Smooth muscle cell (in vitro differentiated cells): ENCODE measurements at regions not wholly inside any gene's neighbourhood (a gene's known extent, or its start where the extent isn't known, plus 50 kb on each side); places are given as distances from the start of the nearest gene placed in this dataset.

Source experiments
- DNase-seq: peaks from one replicate; lab custom pipeline; 2025; ENCODE audit not compliant: unreplicated experiment; lab: John Stamatoyannopoulos, UW
- H2AFZ ChIP-seq: fragments of 200-600 bp; sonication (generic); 2 replicates; pipeline ENCODE4 v1.6.0; 2016; ENCODE audit warnings: antibody characterized with exemption, low read depth, mild to moderate bottlenecking
- H3F3A ChIP-seq: fragments of 200-600 bp; sonication (generic); 2 replicates; pipeline ENCODE4 v1.6.0; 2017; ENCODE audit warnings: antibody characterized with exemption, low read depth
- H3K27ac ChIP-seq: fragments of 200-600 bp; sonication (generic); 2 replicates; pipeline ENCODE4 v1.5.1; 2016; ENCODE audit warnings: low read depth, mild to moderate bottlenecking
- H3K27me3 ChIP-seq: fragments of 200-600 bp; sonication (generic); 2 replicates; pipeline ENCODE4 v1.6.1; 2016; ENCODE audit warnings: low read depth, mild to moderate bottlenecking
- H3K36me3 ChIP-seq: fragments of 200-600 bp; sonication (generic); 2 replicates; pipeline ENCODE4 v1.5.1; 2016; ENCODE audit warnings: low read depth
- H3K4me1 ChIP-seq: fragments of 200-600 bp; sonication (generic); 2 replicates; pipeline ENCODE4 v1.5.1; 2016; ENCODE audit warnings: low read depth
- H3K4me2 ChIP-seq: fragments of 200-600 bp; sonication (generic); 2 replicates; pipeline ENCODE4 v1.6.0; 2016; ENCODE audit warnings: mild to moderate bottlenecking
- H3K4me3 ChIP-seq: fragments of 200-600 bp; sonication (generic); 2 replicates; pipeline ENCODE4 v1.5.1; 2016; ENCODE audit warnings: mild to moderate bottlenecking
- H3K79me2 ChIP-seq: fragments of 200-600 bp; sonication (generic); 2 replicates; pipeline ENCODE4 v1.6.0; 2016; ENCODE audit warnings: low read depth, mild to moderate bottlenecking
- H3K9ac ChIP-seq: fragments of 200-600 bp; sonication (generic); 2 replicates; pipeline ENCODE4 v1.6.0; 2016; ENCODE audit warnings: low read depth
- H3K9me3 ChIP-seq: fragments of 200-600 bp; sonication (generic); replicated peaks from 2 replicates; pipeline ENCODE4 v1.5.1; 2016; ENCODE audit warnings: low read depth
- H4K20me1 ChIP-seq: fragments of 200-600 bp; sonication (generic); 2 replicates; pipeline ENCODE4 v1.6.0; 2016; ENCODE audit warnings: low read depth
- WGBS: methylation state at CpG from one replicate; pipeline ENCODE4 v1.1.7; 2016; ENCODE audit warnings: low lambda C conversion rate; 5-methylcytosine and 5-hydroxymethylcytosine counted together
- TF ChIP-seq, protein P1 (sequence below): fragments of 200-600 bp; sonication (generic); IDR thresholded peaks from 2 replicates; pipeline ENCODE4 v1.5.1; 2017; ENCODE audit warnings: borderline replicate concordance, mild to moderate bottlenecking, antibody characterized with exemption; ENCODE audit not compliant: insufficient read depth, poor library complexity, severe bottlenecking

DNA sequence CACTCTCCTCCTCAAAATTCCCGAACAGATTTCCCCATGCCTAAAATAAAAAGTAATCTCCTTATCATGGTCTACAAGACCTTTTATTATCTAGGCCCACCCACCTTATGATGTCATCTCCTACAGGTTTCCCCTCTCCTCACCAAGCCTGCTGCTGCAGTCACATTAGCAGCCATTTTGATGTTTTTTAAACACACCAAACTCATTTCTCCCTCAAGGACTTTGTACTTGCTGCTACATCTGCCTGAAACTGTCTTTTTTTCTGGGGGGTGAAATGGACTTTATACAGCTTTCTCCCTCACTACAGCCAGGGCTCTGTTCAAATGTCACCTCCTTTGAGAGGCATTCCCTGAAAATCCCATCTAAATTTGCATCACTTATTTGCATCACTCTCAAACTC is 90.2 kb upstream of the TAB3 start:
- DNase-seq: no peak
- TF ChIP-seq, protein P1, sequence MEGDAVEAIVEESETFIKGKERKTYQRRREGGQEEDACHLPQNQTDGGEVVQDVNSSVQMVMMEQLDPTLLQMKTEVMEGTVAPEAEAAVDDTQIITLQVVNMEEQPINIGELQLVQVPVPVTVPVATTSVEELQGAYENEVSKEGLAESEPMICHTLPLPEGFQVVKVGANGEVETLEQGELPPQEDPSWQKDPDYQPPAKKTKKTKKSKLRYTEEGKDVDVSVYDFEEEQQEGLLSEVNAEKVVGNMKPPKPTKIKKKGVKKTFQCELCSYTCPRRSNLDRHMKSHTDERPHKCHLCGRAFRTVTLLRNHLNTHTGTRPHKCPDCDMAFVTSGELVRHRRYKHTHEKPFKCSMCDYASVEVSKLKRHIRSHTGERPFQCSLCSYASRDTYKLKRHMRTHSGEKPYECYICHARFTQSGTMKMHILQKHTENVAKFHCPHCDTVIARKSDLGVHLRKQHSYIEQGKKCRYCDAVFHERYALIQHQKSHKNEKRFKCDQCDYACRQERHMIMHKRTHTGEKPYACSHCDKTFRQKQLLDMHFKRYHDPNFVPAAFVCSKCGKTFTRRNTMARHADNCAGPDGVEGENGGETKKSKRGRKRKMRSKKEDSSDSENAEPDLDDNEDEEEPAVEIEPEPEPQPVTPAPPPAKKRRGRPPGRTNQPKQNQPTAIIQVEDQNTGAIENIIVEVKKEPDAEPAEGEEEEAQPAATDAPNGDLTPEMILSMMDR: no peak
- no peaks in the 10 kb centered on the region for H3K36me3 ChIP-seq

GRCh38 chrX:30975467-30975866 is 86.4 kb upstream of the TAB3 start:
- H3K9me3 ChIP-seq: peaks cover 5% of the 10 kb centered on the region
- H3K79me2 ChIP-seq: no peaks in the 10 kb centered on the region
- H3F3A ChIP-seq: no peaks in the 10 kb centered on the region
- no peaks in the 10 kb centered on the region for H3K27me3 ChIP-seq
- H3K27ac ChIP-seq: no peak overlapping the region
- no peak overlapping the region for H3K4me3 ChIP-seq
- H3K4me2 ChIP-seq: no peak overlapping the region
- TF ChIP-seq, protein P1: no peak
- no peaks in the 10 kb centered on the region for H4K20me1 ChIP-seq
- H3K4me1 ChIP-seq: peaks cover 4% of the 10 kb centered on the region
- no peak overlapping the region for H2AFZ ChIP-seq
- H3K36me3 ChIP-seq: no peaks in the 10 kb centered on the region
- no peak overlapping the region for H3K9ac ChIP-seq
- no peak for DNase-seq

More for the DNA sequence above, 90.2 kb upstream of the TAB3 start:
- Histone ChIP-seq H3K4me1 (no peaks in the 10 kb centered on the region), H3K9me3 (peaks cover 5% of the 10 kb centered on the region), H3K4me3 (no peak overlapping the region), H3K9ac (no peak overlapping the region), H4K20me1 (no peaks in the 10 kb centered on the region), H3K79me2 (no peaks in the 10 kb centered on the region), H2AFZ (no peak overlapping the region), H3K4me2 (no peak overlapping the region), H3K27ac (no peak overlapping the region), H3F3A (no peaks in the 10 kb centered on the region), H3K27me3 (no peaks in the 10 kb centered on the region)
- 76% methylated on average over 1 of the region's 1 CpG for WGBS

DNA sequence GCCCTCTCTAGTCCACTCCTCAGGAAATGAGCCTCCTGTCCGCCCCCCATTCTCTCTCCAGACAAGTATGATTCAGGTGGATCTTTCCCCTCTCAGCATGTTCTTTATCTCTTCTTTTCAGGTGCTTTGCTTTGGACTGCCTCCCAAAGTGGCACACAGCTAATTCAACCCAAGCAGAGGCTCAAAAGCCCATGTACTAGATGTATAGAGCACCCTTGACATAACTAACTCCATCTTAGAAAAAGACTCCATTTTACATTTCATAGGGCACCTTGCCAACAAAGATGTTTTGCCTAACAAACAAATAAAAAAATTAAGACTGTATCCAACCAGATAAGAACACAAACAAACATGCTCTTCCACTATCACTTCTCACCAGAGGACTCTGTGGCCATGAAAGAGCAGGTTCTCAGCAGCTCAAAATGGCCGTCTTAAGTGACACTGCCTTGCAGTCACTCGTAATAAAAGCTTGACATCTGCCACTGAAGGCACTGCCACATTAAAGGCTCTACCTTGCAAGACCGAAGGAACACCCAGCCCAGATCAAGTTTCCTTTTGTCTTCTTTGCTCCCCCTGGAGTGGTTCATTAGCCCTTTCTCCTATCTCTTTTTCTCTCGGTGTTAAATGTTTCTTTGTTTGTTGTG is 84.9 kb upstream of the TAB3 start:
- H3K4me2 ChIP-seq: no peak overlapping the region
- 73% methylated on average over 4 of the region's 5 CpGs for WGBS
- TF ChIP-seq, protein P1: no peak
- H3K9ac ChIP-seq: no peak overlapping the region
- no peaks in the 10 kb centered on the region for H3K79me2 ChIP-seq
- no peak overlapping the region for H3K4me3 ChIP-seq
- no peak overlapping the region for H3K27ac ChIP-seq
- H4K20me1 ChIP-seq: no peaks in the 10 kb centered on the region
- no peak for DNase-seq
- H2AFZ ChIP-seq: no peak overlapping the region
- H3F3A ChIP-seq: no peaks in the 10 kb centered on the region
- H3K27me3 ChIP-seq: no peaks in the 10 kb centered on the region
- H3K4me1 ChIP-seq: peaks cover 4% of the 10 kb centered on the region
- no peaks in the 10 kb centered on the region for H3K36me3 ChIP-seq
- H3K9me3 ChIP-seq: peaks cover 5% of the 10 kb centered on the region
